GM10266 (cell line): ENCODE measurements at regions not wholly inside any gene's neighbourhood (a gene's known extent, or its start where the extent isn't known, plus 50 kb on each side); places are given as distances from the start of the nearest gene placed in this dataset.

Experiments used
- DNase-seq: peaks from one replicate; pipeline ENCODE4 v3.0.0; 2012; ENCODE audit errors: extremely low spot score
- CTCF ChIP-seq: IDR thresholded peaks from 2 replicates; pipeline ENCODE4 v1.5.1; 2012; ENCODE audit warnings: mild to moderate bottlenecking, low read depth; ENCODE audit not compliant: control insufficient read depth, insufficient read depth; ENCODE audit errors: missing control alignments

DNA sequence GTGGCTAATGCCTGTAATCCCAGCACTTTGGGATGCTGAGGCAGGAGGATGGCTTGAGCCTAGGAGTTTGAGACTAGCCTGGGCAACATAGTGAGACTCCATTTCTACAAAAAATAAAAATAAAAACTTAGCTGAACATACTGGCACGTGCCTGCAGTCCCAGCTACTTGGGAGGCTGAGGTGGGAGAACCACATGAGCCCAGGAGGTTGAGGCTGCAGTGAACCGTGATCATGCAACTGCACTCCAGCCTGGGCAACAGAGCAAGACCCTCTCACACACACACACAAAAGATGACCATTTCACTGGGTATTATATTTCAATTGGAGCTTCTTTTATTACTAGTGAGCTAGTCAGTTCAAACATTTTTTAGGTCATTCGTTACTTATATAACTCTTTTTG, 116.9 kb upstream of the SLC35F3 start:
- no peak for TF ChIP-seq CTCF
- DNase-seq = no peak

DNA sequence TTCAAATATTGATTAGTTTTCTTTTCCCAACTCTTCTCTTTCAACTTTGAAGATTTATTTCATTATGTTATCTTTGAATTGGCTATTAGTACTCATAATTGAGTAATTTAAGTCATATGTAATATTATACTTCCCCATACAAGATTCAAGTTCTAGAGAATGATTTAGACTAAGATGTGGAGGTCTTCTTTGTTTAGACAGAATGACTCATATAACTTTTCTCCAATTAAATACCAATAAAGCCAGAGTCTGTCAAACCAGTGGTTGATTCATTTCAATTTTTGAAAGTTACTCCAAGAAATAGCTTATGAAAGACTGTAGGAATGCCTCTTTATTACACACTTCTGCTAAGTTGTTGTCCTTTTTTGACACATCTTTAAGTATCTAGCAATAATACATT, 115.8 kb upstream of the SLC35F3 start:
- TF ChIP-seq CTCF = no peak
- DNase-seq = no peak

GRCh38 chr1:233790121-233790520, 114.4 kb upstream of the SLC35F3 start:
- no peak for DNase-seq
- TF ChIP-seq CTCF = no peak

GRCh38 chr1:233790662-233791371, 113.7 kb upstream of the SLC35F3 start:
- TF ChIP-seq CTCF = peak; percentile 95
- peak; percentile 64 for DNase-seq

GRCh38 chr1:233791372-233791703, 113.1 kb upstream of the SLC35F3 start:
- DNase-seq = no peak
- TF ChIP-seq CTCF = no peak

- no peak for DNase-seq
- no peak for TF ChIP-seq CTCF
Observed at GRCh38 chr1:233791721-233792120, 112.8 kb upstream of the SLC35F3 start.

- DNase-seq = no peak
Observed at GRCh38 chr1:233794863-233795262, 109.6 kb upstream of the SLC35F3 start.

More at GRCh38 chr1:233794863-233795262, 109.6 kb upstream of the SLC35F3 start:
- TF ChIP-seq CTCF = no peak
